ENCODE measurements at regions not wholly inside any gene's neighbourhood (a gene's known extent, or its start where the extent isn't known, plus 50 kb on each side); places are given as distances from the start of the nearest gene placed in this dataset.
"Not testable (repeated sequence)": the region's sequence is repeated elsewhere in the genome, so short reads cannot be mapped to it uniquely, and the experiment has no call there.

DNA sequence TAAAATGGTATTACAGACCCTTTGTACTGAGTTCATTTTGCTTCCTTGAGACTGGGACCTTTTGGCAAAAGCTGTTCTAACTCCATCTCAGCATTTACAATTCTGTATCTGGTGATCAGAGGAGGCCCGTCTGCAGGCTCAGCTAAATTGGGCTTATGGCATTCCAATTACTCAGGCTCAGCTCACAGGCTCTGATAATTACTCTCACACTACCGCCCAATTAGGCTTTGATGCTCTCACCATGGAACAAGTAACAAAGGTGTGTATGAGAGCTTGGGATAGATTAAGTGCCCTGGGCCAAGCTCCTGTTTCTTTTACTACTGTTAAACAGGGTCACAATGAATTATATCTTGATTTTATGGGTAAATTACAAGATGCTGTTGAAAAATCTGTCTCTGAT is 159.9 kb downstream of the IER5 start:
- TF ChIP-seq, protein P1, sequence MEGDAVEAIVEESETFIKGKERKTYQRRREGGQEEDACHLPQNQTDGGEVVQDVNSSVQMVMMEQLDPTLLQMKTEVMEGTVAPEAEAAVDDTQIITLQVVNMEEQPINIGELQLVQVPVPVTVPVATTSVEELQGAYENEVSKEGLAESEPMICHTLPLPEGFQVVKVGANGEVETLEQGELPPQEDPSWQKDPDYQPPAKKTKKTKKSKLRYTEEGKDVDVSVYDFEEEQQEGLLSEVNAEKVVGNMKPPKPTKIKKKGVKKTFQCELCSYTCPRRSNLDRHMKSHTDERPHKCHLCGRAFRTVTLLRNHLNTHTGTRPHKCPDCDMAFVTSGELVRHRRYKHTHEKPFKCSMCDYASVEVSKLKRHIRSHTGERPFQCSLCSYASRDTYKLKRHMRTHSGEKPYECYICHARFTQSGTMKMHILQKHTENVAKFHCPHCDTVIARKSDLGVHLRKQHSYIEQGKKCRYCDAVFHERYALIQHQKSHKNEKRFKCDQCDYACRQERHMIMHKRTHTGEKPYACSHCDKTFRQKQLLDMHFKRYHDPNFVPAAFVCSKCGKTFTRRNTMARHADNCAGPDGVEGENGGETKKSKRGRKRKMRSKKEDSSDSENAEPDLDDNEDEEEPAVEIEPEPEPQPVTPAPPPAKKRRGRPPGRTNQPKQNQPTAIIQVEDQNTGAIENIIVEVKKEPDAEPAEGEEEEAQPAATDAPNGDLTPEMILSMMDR (IDR thresholded peaks at IDR 0.05), result not testable (repeated sequence)
- not testable (repeated sequence) for TF ChIP-seq POLR2A (IDR thresholded peaks at IDR 0.05)
